ENCODE measurements at regions not wholly inside any gene's neighbourhood (a gene's known extent, or its start where the extent isn't known, plus 50 kb on each side); places are given as distances from the start of the nearest gene placed in this dataset.

DNA sequence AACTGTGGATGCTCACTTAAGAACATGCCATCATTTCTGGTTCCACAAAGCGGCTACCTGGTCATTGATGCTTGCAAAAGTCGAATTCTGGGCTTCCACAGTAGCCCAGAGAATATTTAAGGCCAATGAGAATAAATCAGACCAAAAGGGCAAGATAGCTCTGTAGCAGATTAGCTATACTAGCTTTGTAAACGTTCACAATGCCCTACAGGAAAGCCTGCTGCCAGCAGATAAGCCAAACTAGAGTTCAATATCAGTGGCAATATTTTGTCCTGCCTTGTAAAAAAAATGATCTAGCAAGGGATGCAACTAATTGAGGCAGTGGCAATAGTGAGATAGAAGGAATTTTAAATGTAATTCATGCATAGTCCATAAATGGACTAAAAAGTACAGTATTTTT lies 387.7 kb upstream of the TEX13C start:
- TF ChIP-seq, protein P1, sequence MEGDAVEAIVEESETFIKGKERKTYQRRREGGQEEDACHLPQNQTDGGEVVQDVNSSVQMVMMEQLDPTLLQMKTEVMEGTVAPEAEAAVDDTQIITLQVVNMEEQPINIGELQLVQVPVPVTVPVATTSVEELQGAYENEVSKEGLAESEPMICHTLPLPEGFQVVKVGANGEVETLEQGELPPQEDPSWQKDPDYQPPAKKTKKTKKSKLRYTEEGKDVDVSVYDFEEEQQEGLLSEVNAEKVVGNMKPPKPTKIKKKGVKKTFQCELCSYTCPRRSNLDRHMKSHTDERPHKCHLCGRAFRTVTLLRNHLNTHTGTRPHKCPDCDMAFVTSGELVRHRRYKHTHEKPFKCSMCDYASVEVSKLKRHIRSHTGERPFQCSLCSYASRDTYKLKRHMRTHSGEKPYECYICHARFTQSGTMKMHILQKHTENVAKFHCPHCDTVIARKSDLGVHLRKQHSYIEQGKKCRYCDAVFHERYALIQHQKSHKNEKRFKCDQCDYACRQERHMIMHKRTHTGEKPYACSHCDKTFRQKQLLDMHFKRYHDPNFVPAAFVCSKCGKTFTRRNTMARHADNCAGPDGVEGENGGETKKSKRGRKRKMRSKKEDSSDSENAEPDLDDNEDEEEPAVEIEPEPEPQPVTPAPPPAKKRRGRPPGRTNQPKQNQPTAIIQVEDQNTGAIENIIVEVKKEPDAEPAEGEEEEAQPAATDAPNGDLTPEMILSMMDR (IDR thresholded peaks at IDR 0.05): no peak
- no peak for TF ChIP-seq POLR2AphosphoS5 (IDR thresholded peaks at IDR 0.05; ENCODE audit: insufficient read depth in 1 of 2, low read depth in 1 of 2)

Data from vagina (tissue), 2 donors.